HuH-7 (cell line): ENCODE measurements at regions not wholly inside any gene's neighbourhood (a gene's known extent, or its start where the extent isn't known, plus 50 kb on each side); places are given as distances from the start of the nearest gene placed in this dataset.

ENCODE experiments used
- DNase-seq: peaks from one replicate; pipeline ENCODE4 v3.0.0; 2011; ENCODE audit warnings: low spot score

GRCh38 chr22:46054091-46055073, 77.4 kb upstream of the WNT7B start:
- peak; percentile 70 for DNase-seq

DNA sequence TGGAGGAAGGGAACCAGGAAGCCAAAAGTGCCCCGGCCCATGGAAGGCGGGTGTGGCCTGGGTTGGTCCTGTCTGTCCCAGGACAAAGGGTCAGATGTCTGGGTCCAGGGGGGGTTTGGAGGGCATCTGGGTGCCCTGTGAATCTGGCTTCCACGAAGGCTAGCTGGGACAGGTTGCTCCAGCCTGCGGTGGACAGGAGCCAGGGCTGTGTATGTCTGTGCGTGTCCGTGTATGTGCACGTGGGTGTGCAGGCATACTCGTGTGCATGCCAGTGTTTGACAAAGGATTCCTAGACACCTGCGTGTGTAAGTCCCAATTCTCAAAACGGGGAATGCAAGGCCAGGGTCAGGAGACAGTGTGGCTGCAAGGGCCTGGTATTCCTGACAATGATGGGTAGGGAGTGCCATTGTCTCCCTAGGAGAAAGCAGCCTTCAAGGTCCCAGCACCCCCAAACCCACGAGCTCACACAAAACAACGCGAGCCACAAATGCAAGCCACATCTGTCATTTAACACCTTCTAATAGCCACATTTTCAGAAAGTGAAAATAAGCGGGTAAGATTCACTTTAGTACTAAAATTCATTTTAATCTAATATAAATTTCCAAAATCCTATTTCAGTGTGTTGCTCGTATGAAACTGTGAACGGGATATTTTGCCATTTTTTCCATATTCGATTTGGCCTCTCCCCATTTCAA, 78.4 kb upstream of the WNT7B start:
- DNase-seq: no peak

GRCh38 chr22:46055911-46056545, 79.1 kb upstream of the WNT7B start:
- no peak for DNase-seq

GRCh38 chr22:46056546-46057245, 79.7 kb upstream of the WNT7B start:
- no peak for DNase-seq

DNA sequence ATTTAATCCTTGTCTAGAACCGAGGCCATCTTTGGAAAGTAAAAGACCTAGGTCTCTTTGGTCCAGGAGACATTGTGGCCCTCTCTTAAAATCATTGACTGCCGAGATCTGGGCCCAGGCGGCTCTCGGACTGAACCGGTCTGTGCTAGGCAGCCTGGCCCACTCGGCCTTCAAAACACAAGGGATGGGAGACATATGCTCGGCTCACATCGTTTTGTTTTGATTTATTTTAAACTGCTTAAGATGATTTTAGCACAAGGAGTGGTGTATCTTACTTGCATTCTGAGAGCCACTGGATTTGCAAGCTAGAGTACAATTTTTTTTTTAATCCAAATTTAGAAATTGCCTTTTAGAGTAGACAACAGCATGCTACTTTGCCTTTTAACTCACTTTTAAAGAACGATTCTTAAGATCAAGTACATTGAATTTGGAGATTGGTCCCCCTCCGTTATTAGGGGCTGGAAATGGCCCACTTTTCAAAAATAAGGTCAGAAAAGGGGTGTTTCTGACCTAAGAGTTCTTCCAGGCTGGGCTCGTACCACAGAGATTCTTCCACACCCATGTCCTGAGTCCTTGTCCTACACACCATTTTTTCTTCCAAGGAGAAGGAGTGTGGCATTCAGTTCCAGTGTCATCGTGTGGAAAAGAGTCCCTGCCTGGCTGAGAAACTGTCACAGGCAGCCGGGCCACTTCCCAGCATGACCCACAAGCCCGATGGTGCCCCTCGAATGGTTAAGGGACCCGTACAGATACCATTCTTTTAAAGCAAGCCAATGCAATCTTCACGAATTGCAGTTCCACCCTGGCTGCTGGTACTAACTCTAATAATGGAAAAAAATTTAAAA, 80.5 kb upstream of the WNT7B start:
- DNase-seq: no peak

DNA sequence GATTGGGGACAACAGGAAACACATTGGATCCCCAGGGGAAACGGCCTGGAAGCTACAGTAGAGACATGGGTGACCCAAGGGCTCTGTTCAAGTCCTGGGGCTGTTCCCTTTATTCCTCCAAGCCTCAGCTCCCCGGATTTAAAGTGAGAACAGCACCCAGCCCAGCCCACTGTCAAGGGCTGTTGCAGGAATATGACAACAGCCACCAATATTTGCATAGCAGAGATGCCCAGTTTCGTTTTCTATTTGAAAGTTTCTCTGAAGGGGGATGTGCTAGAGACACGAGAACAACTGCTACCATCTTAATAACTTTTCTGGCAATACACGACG, 81.1 kb upstream of the WNT7B start:
- DNase-seq: peak; percentile 65

DNA sequence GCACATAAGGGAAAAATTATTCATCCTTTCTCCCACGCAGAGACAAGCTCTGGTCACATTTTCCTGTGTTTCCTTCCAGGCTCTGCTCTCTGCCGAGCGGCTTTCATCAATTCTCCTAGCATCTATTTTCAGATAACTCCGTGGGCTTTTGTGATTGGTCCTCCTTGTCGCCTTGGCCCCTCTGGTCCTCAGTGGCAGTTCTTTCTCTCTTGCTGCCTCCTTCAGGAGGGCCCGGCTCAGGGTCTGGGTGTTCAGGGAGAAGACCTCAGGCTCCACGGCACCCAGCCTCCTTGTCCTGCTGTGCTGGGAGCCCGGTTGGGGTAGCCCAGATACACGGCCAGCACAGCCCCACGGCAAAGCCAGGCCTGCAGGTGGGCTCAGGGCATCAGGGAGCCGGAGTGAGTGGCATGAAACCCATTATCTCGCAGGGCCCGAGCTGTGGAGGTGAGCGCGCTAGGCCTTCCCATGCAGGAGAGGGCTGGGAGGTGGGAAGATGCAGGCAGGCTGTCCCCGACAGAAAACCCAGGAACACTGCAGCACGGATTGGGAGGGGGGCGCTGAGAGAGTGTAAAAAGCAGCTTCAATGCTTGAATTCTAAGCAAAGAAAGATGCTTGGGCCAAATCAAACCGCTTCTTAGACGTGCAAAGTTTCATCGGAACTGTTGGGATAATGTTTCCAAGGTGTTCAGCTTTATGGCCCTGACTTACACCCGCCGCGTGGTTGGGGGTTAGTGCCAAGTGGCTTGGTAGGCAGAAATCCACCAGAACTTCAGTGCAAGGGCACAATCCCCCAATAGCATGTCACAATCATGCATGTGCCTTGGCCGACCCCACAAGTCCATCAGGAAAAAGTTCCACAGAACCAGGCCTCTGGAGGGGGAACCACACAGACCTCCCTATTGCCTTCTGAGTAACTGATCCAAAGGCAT, 81.9 kb upstream of the WNT7B start:
- DNase-seq: no peak

DNA sequence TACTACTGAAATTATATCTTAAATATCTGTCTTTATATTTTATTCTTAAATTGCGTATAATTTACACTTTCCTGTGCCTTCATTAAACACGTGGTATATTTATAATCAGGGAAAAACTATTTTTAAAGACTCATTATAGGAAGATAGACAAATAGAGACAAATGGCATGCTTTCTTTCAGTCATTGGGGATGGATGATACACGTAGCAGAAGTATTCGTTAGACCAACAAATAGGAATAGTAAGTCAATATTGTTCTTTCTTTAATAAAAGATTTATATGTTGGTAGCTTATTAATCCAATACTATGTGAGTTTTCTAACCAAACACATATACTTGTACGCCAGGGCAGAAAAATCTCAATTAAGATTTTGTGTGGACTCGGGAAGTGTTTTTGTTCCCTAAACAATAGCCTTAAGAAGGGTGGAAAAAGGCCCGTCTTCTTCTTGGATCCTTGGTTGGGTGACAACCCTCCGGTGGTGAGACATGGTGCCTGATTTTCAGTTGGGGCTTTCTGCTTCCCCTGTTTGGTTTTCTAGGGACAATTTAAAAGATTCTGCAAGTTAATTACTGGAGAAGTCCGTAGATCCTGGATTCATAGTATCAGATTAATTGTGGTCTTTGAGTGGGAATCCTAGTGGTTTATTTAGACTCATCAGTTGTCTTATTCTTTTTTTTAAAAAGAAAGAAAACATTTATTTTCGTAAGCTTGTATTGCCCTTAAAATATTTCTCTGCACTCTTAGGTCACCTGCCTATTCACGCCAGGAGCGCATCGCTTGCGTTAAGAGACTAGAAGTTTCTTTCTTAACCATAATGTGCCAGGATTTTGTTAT, 83.5 kb upstream of the WNT7B start:
- no peak for DNase-seq

GRCh38 chr22:46061124-46061500, 84.2 kb upstream of the WNT7B start:
- DNase-seq: peak; percentile 49

DNA sequence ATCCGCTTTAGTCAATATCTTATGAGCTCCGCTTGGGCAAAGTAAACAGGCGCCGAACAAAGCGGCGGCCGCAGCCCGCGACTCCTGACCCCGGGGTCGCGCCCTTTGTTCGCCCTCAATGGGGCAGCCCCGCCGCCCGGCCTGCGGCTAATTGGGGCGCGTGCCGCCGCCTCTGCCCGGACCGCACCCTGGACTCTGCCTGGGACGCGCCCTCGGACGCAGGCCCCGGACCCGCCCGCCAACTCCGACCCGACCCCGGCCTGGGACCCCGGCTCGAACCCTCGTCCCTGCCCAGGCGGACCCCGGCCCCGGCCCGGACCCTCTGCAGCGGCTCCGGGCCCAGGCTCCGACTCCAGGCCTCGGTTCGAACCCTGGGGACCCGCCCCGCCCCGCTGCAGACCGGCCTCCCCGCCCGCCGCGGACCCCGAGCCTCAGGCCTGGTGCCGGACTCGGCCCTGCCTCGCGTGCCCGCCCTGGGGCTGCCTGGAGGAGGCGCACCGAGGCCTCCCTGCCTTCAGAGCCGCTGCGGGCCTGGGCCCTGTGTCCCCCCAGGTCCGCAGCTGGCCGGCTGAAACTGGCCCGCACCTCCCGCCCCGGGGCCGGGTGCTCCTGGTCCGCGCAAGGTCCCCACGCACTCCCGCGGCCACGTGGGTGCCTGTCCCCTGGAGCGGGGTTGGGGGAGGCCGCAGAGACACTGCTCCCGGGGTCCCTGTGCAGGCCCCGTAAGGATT, 84.7 kb upstream of the WNT7B start:
- no peak for DNase-seq

DNA sequence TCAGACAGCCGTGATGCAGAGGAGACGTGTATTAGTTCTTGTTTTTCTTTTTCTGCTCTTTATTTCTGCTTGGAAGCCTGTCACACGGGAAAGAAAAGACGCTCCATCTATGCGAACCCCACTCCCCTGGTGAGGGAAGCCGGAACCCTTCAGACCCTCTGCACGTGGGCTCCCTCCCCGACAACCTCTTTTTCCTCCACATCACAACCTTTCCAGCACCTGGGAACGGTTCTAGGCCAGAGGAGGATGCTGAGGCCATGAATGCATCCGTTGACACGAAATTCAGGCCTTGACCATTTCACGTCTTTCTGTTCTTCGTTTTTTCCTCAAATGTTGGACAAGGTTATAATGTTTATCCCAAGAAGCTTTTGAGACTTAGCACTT, 85.3 kb upstream of the WNT7B start:
- no peak for DNase-seq

DNA sequence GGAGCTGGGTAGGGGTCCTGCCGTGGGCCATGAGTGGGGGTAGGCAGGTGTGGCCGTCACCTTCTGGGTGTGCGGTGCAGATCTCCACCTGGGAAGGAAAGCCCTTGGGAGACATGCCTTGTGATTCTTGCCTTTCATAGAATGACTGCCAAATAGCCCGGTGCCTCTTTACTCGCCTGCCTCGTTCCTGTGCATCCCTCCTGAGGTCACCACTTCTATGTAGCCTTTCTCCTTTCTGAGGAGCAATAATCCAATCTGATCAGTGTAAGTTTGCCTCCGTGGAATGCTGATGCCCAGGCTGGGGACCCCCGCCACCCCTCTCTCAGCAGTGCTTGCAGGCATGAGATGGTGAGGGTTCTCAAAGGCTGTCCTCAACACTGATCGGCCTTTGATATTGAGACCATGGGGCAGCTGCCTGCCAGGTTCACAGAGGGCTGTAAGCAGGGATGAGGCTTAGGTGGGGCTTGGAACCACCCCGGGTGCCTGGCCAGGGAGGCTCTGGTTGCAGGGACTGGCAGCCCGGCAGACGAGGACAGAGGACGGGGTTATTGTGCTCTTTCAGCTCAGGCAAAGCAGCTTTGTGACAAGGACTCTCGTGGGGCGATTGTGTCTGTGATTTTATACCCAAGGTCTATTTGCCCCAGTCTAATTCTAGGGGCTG, 86.1 kb upstream of the WNT7B start:
- no peak for DNase-seq

- DNase-seq: no peak
Measured at GRCh38 chr22:46063846-46064227, 86.5 kb upstream of the PPARA start.

- no peak for DNase-seq
Measured at GRCh38 chr22:46064228-46064965, 85.9 kb upstream of the PPARA start.

DNA sequence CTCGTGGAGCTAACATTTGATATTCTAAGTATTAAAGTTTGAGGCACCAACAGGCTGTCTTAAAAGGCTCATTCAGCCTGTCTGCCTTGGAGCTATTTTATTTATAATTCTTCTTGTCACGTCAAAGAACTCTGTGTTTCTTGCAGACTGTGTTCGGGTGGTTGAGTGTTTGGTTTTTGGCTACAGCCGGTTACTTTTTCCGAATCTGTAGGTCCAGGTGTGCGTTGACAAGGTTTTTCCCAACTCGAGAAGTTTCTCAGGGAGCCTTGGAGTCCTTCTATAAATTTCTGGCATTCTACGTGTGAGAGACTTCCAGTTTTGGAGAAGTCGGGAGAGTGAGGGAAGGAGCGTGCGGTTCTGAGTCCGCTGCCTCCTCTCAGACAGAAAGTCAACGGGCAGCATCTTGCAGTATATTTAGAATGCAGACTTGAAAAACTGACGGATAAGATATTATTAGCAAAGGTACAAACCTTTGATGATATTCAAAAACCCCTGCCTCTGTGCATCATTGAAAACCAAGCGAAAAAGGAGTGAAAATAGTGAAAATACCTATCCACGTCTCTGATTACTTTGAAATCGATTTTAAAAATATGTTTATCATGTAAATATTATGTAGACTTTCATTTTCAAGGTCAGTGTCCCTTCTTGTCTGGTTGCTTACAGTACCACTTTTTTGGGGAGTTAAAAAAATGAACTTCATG, 85.2 kb upstream of the PPARA start:
- DNase-seq: no peak

DNA sequence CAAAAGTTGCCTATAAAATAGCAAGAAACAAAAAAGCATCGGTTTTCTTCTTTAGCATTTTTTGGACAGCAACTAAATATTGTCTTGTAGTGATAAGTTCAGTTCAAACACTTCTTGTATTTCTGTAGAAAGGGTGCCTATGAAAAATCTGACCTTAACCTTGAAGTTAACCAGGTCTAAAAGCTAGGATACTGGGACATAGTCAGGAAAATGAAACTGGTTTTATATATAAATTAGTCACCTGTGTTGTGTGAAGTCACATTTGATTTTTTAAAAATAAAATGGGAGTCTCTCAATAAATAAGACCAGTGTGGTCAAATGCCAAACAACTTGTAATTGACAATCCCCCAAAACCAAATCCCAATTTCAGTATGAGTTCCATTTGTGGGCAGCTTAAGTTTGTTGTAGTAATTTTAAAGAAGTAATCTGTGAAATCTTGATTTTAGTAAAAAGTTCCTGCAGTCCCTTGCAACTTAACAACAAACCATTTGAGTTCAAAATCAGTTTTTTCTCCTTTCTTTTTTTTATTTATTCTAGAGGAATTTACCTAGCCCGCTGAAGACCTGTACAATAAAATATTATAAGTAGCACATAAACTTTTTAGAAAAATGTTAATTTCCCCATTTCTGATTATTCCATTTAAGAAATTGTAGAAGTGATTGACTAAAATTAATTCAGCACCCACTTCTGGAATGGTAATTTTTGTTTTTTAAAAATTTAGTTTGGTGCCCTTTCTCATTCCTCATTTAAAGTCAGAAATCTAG, 84.5 kb upstream of the PPARA start:
- no peak for DNase-seq
